Activated naive CD4-positive, alpha-beta T cell treated with Interleukin-2 at 50 U/mL for 16 hours (primary cell): ENCODE measurements at regions not wholly inside any gene's neighbourhood (a gene's known extent, or its start where the extent isn't known, plus 50 kb on each side); places are given as distances from the start of the nearest gene placed in this dataset.

ENCODE experiments used
- DNase-seq: peaks from one replicate; pipeline ENCODE4 v3.0.0-alpha.2; 2020

- DNase-seq: no peak
Measured at GRCh38 chr10:44020322-44021111, 364.4 kb downstream of the CXCL12 start.

- no peak for DNase-seq
Measured at GRCh38 chr10:44017483-44018145, 367.3 kb downstream of the CXCL12 start.

GRCh38 chr10:44016589-44017482, 368.1 kb downstream of the CXCL12 start:
- no peak for DNase-seq

- no peak for DNase-seq
Measured at GRCh38 chr10:44015702-44016500, 367.2 kb upstream of the ZNF32 start.

- no peak for DNase-seq
Measured at GRCh38 chr10:44014644-44015250, 366.1 kb upstream of the ZNF32 start.

GRCh38 chr10:44013981-44014380, 365.3 kb upstream of the ZNF32 start:
- DNase-seq: no peak

GRCh38 chr10:44012921-44013320, 364.2 kb upstream of the ZNF32 start:
- no peak for DNase-seq

- DNase-seq: no peak
Measured at GRCh38 chr10:44011603-44011981, 362.9 kb upstream of the ZNF32 start.

- no peak for DNase-seq
Measured at GRCh38 chr10:44010873-44011602, 362.4 kb upstream of the ZNF32 start.

GRCh38 chr10:44009891-44010632, 361.4 kb upstream of the ZNF32 start:
- DNase-seq: no peak

- DNase-seq: no peak
Measured at GRCh38 chr10:44008917-44009709, 360.4 kb upstream of the ZNF32 start.

GRCh38 chr10:44008270-44008916, 359.7 kb upstream of the ZNF32 start:
- DNase-seq: no peak

GRCh38 chr10:44006771-44007170, 358.1 kb upstream of the ZNF32 start:
- DNase-seq: no peak

GRCh38 chr10:44005788-44006099, 357.1 kb upstream of the ZNF32 start:
- no peak for DNase-seq

- DNase-seq: no peak
Measured at GRCh38 chr10:44004913-44005787, 356.5 kb upstream of the ZNF32 start.

- DNase-seq: no peak
Measured at GRCh38 chr10:43998021-43998809, 349.5 kb upstream of the ZNF32 start.

- DNase-seq: no peak
Measured at GRCh38 chr10:43997330-43997729, 348.6 kb upstream of the ZNF32 start.

GRCh38 chr10:43994539-43994938, 345.9 kb upstream of the ZNF32 start:
- no peak for DNase-seq
